Astrocyte (in vitro differentiated cells and primary cell): ENCODE measurements at regions not wholly inside any gene's neighbourhood (a gene's known extent, or its start where the extent isn't known, plus 50 kb on each side); places are given as distances from the start of the nearest gene placed in this dataset.

Source experiments
- EZH2 ChIP-seq: IDR thresholded peaks from 2 replicates; pipeline ENCODE4 v1.6.1; 2012; ENCODE audit warnings: mild to moderate bottlenecking, low read length, inconsistent platforms; ENCODE audit not compliant: insufficient read depth
- TF ChIP-seq, protein P1 (sequence below): IDR thresholded peaks from 2 replicates; pipeline ENCODE4 v1.5.1; 2011; ENCODE audit warnings: low read depth, mild to moderate bottlenecking, inconsistent platforms, low read length, moderate library complexity; ENCODE audit not compliant: insufficient read depth

DNA sequence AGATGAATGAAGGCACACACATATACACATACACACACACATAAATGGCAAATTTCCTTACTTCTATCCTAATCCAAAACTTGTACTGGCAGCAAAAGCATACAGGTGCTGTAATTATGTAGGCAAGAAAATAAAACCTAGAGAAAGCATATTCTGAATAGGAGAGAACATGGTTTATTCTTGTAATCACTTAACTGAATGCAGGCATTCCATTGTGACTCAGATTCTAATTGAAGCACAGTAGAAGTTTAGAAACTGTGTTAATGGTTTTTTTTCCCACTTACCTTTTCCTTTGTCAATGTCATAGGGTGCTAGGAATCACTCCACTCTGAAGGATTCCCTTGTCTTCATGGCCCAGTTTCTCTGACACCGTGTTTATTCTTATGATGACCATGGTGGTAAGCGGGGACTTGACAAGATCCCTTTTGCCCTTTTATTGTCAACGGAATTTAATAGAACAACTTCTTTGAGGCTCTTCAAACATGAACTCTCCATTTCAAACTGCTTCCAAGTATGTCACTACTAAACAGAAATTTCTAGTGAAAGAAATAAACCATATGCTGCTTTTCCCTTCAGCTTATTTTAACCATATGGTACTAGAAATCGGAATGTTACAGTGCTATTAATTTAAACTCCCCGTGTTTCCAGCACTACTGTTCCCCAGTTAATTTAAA, 164.2 kb downstream of the OGFRL1 start:
- TF ChIP-seq, protein P1, sequence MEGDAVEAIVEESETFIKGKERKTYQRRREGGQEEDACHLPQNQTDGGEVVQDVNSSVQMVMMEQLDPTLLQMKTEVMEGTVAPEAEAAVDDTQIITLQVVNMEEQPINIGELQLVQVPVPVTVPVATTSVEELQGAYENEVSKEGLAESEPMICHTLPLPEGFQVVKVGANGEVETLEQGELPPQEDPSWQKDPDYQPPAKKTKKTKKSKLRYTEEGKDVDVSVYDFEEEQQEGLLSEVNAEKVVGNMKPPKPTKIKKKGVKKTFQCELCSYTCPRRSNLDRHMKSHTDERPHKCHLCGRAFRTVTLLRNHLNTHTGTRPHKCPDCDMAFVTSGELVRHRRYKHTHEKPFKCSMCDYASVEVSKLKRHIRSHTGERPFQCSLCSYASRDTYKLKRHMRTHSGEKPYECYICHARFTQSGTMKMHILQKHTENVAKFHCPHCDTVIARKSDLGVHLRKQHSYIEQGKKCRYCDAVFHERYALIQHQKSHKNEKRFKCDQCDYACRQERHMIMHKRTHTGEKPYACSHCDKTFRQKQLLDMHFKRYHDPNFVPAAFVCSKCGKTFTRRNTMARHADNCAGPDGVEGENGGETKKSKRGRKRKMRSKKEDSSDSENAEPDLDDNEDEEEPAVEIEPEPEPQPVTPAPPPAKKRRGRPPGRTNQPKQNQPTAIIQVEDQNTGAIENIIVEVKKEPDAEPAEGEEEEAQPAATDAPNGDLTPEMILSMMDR = no peak
- TF ChIP-seq EZH2 = no peak
